Activated T-helper 2 cell treated with anti-CD3 and anti-CD28 coated beads, Interferon-gamma antibody, Interleukin-2, Interleukin-4, amounts not matched to agents 10 μg/mL and 5 μg/mL and 100 μg/mL, durations not matched to agents 14 hours and 24 hours and 36 hours (primary cell): ENCODE measurements at regions not wholly inside any gene's neighbourhood (a gene's known extent, or its start where the extent isn't known, plus 50 kb on each side); places are given as distances from the start of the nearest gene placed in this dataset.

ENCODE experiments used
- DNase-seq: peaks from one replicate; pipeline ENCODE4 v3.0.0; 2021; ENCODE audit warnings: low spot score
- H3K27ac Mint-ChIP-seq: one replicate; pipeline ENCODE4 v1.8.0; 2021; ENCODE audit warnings: mixed read lengths
- H3K27me3 Mint-ChIP-seq: one replicate; pipeline ENCODE4 v1.8.0; 2021; ENCODE audit warnings: low read depth, mixed read lengths
- H3K36me3 Mint-ChIP-seq: one replicate; pipeline ENCODE4 v1.8.0; 2021; ENCODE audit warnings: low read depth, mixed read lengths
- H3K4me1 Mint-ChIP-seq: one replicate; pipeline ENCODE4 v1.8.0; 2021; ENCODE audit warnings: low read depth, mixed read lengths
- H3K4me3 Mint-ChIP-seq: one replicate; pipeline ENCODE4 v1.8.0; 2021; ENCODE audit warnings: low read depth, mild to moderate bottlenecking, moderate library complexity, mixed read lengths
- H3K9me3 Mint-ChIP-seq: one replicate; pipeline ENCODE4 v1.8.0; 2021; ENCODE audit warnings: mixed read lengths
- intact Hi-C: fragments of 100-400 bp; cut with micrococcal nuclease; formaldehyde crosslinking; loops from one replicate; pipeline ENCODE4 v1.15.1; 2023

DNA sequence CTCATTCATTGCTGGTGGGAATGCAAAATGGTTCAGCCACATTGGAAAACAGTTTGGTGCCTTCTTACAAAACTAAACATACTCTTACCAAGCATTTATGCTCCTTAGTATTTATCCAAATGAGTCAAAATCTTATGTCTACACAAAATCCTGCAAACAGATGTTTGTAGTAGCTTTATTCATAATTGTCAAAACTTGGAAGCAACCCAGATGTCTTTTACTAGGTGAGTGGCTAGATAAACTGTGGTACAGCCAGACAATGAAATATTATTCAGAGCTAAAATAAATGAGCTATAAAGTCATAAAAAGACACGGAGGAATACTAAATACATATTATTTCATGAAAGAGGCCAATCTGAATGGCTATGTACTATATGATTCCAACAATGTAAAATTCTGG is 709.5 kb downstream of the NSUN3 start:
- intact Hi-C loops, result no loop called here
- Mint-ChIP-seq H3K27ac (no peak overlapping the region), H3K4me1 (no peaks in the 10 kb centered on the region), H3K27me3 (no peaks in the 10 kb centered on the region), H3K36me3 (no peaks in the 10 kb centered on the region), H3K9me3 (peaks cover 28% of the 10 kb centered on the region), H3K4me3 (no peak overlapping the region)
- no peak for DNase-seq

DNA sequence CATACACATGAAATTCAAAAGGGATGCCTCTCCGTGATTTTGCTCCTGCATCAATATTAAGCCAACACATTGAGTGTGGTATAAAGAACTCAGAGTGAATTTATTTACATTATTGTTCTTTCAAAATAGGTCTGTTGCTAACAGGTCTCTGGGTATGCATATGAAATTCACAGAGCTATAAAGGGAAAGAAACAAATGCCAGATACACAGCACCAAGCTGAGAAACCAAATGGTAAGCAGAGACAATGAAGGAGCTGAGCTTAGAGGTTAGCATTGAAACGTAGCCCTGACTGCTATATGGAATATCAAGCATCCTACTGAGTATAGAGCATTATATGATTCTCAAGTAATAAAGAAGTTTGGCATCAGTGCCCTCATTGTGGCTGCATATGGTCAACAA is 712.9 kb downstream of the NSUN3 start:
- H3K9me3 Mint-ChIP-seq, result peaks cover 15% of the 10 kb centered on the region
- no peak overlapping the region for H3K27ac Mint-ChIP-seq
- H3K4me3 Mint-ChIP-seq, result no peak overlapping the region
- intact Hi-C loops, result no loop called here
- H3K27me3 Mint-ChIP-seq, result no peaks in the 10 kb centered on the region
- no peaks in the 10 kb centered on the region for H3K36me3 Mint-ChIP-seq
- no peaks in the 10 kb centered on the region for H3K4me1 Mint-ChIP-seq
- DNase-seq, result no peak

- H3K9me3 Mint-ChIP-seq, result peaks cover 11% of the 10 kb centered on the region
- no peaks in the 10 kb centered on the region for H3K36me3 Mint-ChIP-seq
- H3K4me3 Mint-ChIP-seq, result no peak overlapping the region
- intact Hi-C loops, result no loop called here
- DNase-seq, result no peak
- no peaks in the 10 kb centered on the region for H3K27me3 Mint-ChIP-seq
- no peaks in the 10 kb centered on the region for H3K4me1 Mint-ChIP-seq
- no peak overlapping the region for H3K27ac Mint-ChIP-seq
Observed at GRCh38 chr3:94776401-94776915, 713.6 kb downstream of the NSUN3 start.

- no peak overlapping the region for H3K4me3 Mint-ChIP-seq
- no peak overlapping the region for H3K27ac Mint-ChIP-seq
- no peaks in the 10 kb centered on the region for H3K4me1 Mint-ChIP-seq
- intact Hi-C loops, result no loop called here
- DNase-seq, result no peak
- H3K9me3 Mint-ChIP-seq, result peaks cover 11% of the 10 kb centered on the region
- H3K27me3 Mint-ChIP-seq, result no peaks in the 10 kb centered on the region
- H3K36me3 Mint-ChIP-seq, result no peaks in the 10 kb centered on the region
Observed at GRCh38 chr3:94778289-94778688, 715.4 kb downstream of the NSUN3 start.

- Mint-ChIP-seq H3K27me3 (no peaks in the 10 kb centered on the region), H3K4me3 (no peak overlapping the region), H3K27ac (no peak overlapping the region), H3K36me3 (no peaks in the 10 kb centered on the region), H3K4me1 (no peaks in the 10 kb centered on the region), H3K9me3 (peaks cover 11% of the 10 kb centered on the region)
- intact Hi-C loops, result no loop called here
- no peak for DNase-seq
Observed at GRCh38 chr3:94778814-94779494, 716.1 kb downstream of the NSUN3 start.

GRCh38 chr3:94779699-94780098 is 716.8 kb downstream of the NSUN3 start:
- DNase-seq, result no peak
- Mint-ChIP-seq H3K36me3 (no peaks in the 10 kb centered on the region), H3K9me3 (peaks cover 11% of the 10 kb centered on the region), H3K4me1 (no peaks in the 10 kb centered on the region), H3K27ac (no peak overlapping the region), H3K27me3 (no peaks in the 10 kb centered on the region), H3K4me3 (no peak overlapping the region)
- intact Hi-C loops, result no loop called here

- DNase-seq, result no peak
- Mint-ChIP-seq H3K27me3 (no peaks in the 10 kb centered on the region), H3K9me3 (peaks cover under 1% of the 10 kb centered on the region), H3K36me3 (no peaks in the 10 kb centered on the region), H3K27ac (no peak overlapping the region), H3K4me3 (no peak overlapping the region), H3K4me1 (no peaks in the 10 kb centered on the region)
- intact Hi-C loops, result no loop called here
Observed at GRCh38 chr3:94784274-94784673, 721.4 kb downstream of the NSUN3 start.

- Mint-ChIP-seq H3K27me3 (no peaks in the 10 kb centered on the region), H3K27ac (no peak overlapping the region), H3K36me3 (no peaks in the 10 kb centered on the region), H3K9me3 (peaks cover 3% of the 10 kb centered on the region), H3K4me3 (no peak overlapping the region), H3K4me1 (no peaks in the 10 kb centered on the region)
- no peak for DNase-seq
- intact Hi-C loops, result no loop called here
Observed at GRCh38 chr3:94787066-94787465, 724.2 kb downstream of the NSUN3 start.

DNA sequence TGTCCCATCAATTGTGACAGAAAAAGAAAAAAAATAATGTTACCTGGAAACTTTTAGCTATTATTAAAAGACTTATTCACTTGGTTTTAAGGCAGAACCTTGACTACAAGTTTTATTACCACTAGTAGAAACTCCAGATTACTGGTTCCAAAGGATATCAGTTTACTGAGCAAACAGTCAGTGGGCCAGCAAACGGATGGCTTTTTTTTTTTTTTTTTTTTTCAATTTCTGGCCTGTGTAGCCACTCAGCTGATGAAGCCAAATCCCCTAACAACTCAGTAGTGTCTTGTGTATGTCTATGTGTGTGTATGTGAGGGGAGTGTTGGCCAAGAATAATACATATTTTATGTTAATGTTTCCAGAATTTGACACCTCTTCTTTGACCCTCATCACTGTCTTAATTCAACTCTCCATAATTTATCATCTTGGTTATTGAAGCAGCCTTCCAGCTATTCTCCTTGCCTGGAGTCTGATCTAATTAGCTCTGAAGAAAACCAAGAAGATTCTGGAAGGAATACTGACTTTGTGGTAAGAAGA is 724.9 kb downstream of the NSUN3 start:
- H3K4me1 Mint-ChIP-seq, result no peaks in the 10 kb centered on the region

DNA sequence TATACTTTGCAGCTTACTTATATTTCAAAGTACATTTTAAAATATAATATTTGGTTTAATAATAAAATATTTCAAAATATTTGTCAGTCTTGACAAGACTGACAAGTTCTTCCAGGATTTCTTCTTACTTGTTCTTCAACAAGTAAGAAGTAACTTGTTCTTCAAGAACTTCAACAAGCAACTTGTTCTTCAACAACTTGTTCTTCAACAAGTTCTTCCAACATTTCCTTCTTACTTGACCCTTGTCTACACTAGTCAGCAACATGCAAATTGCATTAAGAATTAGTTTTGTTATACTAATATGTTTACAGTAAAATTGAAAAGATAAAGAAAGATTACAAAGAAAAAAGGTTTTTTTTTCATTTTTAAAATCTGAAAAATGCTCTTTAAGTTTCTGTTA is 731.7 kb downstream of the NSUN3 start:
- Mint-ChIP-seq H3K27me3 (no peaks in the 10 kb centered on the region), H3K4me1 (no peaks in the 10 kb centered on the region), H3K36me3 (no peaks in the 10 kb centered on the region), H3K4me3 (no peak overlapping the region), H3K9me3 (peaks cover 22% of the 10 kb centered on the region), H3K27ac (no peak overlapping the region)
- intact Hi-C loops, result no loop called here
- DNase-seq, result no peak

More for the DNA sequence above, 724.9 kb downstream of the NSUN3 start:
- Mint-ChIP-seq H3K4me3 (no peak overlapping the region), H3K27me3 (no peaks in the 10 kb centered on the region), H3K9me3 (peaks cover 10% of the 10 kb centered on the region), H3K27ac (no peak overlapping the region), H3K36me3 (no peaks in the 10 kb centered on the region)
- intact Hi-C loops, result no loop called here
- DNase-seq, result no peak

DNA sequence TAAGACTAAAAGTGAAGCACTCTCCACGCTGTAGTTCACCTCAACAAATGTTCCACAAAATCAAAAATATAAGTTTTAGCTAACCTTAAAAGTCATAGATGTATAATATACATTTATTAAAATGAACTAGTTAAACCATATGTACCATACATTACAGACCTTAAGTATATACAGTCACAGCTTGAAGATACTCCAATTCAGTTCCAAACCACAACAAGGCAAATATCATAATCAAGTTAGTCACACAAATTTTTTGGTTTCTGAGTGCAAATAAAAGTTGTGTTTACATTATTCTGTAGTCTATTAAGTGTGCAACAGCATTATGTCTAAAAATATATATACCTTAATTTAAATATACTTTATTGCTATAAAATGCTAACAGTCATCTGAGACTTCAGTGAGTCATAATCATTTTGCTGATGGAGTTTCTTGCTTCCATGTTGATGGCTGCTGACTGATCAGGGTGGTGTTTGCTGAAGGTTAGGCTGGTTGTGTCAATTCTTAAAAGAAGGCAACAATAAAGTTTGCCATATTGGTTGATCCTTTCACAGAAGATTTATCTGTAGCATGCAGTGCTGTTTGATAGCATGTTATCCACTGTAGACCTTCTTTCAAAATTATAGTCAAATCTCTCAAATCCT is 736.7 kb downstream of the NSUN3 start:
- peaks cover 14% of the 10 kb centered on the region for H3K9me3 Mint-ChIP-seq
- H3K4me3 Mint-ChIP-seq, result no peak overlapping the region
- H3K4me1 Mint-ChIP-seq, result no peaks in the 10 kb centered on the region
- DNase-seq, result no peak
- no peaks in the 10 kb centered on the region for H3K27me3 Mint-ChIP-seq
- intact Hi-C loops, result no loop called here
- no peaks in the 10 kb centered on the region for H3K36me3 Mint-ChIP-seq
- no peak overlapping the region for H3K27ac Mint-ChIP-seq

GRCh38 chr3:94811836-94812235 is 749.0 kb downstream of the NSUN3 start:
- no peaks in the 10 kb centered on the region for H3K27me3 Mint-ChIP-seq
- intact Hi-C loops, result no loop called here
- no peaks in the 10 kb centered on the region for H3K36me3 Mint-ChIP-seq
- no peak overlapping the region for H3K27ac Mint-ChIP-seq
- H3K9me3 Mint-ChIP-seq, result peaks cover 13% of the 10 kb centered on the region
- no peak overlapping the region for H3K4me3 Mint-ChIP-seq
- H3K4me1 Mint-ChIP-seq, result no peaks in the 10 kb centered on the region
- DNase-seq, result no peak

DNA sequence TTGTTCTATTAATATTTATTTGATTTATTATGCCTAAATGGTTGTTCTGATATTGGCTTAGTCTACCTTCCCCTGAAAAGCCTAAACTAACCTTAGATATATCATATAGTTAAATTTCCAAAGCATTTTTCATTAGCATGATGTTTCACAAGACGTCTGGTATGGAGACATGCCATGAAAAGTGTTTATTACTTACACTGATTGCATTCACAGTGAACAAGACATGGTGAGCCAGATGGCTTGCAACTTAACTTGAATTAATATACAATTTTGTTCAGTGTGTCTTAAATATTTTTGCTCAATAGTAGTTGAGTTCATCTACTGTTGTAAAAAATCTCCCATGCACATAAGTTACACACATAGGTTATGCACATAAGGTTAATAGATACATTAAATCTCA is 758.4 kb downstream of the NSUN3 start:
- Mint-ChIP-seq H3K27ac (no peak overlapping the region), H3K36me3 (no peaks in the 10 kb centered on the region), H3K9me3 (peaks cover 11% of the 10 kb centered on the region), H3K4me1 (no peaks in the 10 kb centered on the region), H3K4me3 (no peak overlapping the region), H3K27me3 (no peaks in the 10 kb centered on the region)
- intact Hi-C loops, result no loop called here
- no peak for DNase-seq
